ENCODE measurements at regions not wholly inside any gene's neighbourhood (a gene's known extent, or its start where the extent isn't known, plus 50 kb on each side); places are given as distances from the start of the nearest gene placed in this dataset.
A peak's percentile ranks its signal among the peaks of the same experiment; 100 is the strongest.

DNA sequence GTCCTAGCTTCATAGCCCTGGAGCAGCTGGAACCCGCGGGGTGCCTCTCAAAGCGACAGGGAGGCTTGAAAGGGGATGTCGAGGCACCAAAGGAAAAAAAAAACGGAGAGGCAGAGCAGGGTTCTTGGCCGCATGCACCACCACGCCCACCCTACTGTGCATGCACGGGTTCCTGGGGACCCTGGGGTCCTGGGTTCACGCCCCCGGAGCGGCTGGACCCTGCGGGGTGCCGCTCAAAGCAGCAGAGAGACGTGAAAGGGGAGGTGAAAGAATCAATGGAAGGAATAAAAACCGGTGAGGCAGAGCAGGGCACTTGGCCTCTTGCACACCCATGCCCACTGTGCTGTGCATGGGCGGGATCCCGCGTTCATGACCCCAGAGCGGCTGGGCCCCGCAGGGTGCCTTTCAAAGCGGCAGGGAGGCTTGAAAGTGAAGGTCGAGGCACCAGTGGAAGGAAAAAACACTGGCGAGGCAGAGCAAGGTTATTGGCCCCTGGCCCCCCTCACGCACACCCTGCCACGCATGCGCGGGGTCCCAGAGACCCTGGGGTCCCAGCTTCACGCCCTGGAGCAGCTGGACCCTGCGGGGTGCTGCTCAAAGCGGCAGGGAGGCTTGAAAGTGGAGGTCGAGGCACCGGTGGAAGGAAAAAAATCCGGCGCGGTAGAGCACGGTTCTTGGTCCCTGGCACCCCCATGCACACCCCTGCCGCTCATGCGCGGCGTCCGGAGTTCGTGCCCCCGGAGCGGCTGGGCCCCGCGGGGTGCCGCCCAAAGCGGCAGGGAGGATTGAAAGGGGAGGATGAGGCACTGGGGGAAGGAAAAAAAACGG, 318.5 kb downstream of the ALG10 start:
- TF ChIP-seq JUND (IDR thresholded peaks at IDR 0.05; ENCODE audit: low read depth), result no peak
- no peak for DNase-seq (ENCODE audit: low read depth in 1 of 2, low spot score in 1 of 2)

DNA sequence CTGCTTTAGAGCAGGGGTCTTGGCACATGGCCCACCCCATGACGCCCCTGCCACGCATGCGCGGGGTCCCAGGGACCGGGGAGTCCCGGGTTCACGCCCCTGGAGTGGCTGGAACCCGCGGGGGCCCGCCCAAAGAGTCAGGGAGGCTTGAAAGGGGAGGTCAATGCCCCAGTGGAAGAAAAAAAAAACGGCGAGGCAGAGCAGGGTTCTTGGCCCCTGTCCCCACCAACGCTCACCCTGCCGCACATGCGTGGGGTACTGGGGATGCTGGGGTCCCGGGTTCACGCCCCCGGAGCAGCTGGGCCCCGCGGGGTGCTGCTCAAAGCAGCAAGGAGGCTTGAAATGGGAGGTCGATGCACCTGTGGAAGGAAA, 319.1 kb downstream of the ALG10 start:
- in situ Hi-C loops (cut with HindIII; ENCODE audit: low pct_unique_long_range_greater_than_20kb, low sequenced_read_pairs), result no loop called here

More for the DNA sequence above, 318.5 kb downstream of the ALG10 start:
- in situ Hi-C loops (cut with HindIII; ENCODE audit: low pct_unique_long_range_greater_than_20kb, low sequenced_read_pairs), result no loop called here

DNA sequence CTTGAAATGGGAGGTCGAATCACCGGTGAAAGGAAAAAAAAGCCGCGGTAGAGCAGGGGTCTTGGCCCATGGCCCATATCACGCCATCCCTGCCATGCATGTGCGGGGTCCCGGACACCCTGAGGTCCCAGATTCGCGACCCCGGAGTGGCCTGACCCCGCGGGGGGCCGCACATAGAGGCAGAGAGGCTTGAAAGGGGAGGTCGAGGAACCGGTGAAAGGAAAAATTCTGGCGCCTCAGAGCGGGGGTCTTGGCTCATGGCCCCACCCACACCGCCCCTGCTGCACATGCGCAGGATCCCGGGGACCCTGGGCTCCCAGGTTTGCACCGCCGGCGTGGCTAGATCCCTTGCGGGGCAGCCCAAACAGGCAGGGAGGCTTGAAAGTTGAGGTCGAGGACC, 319.8 kb downstream of the ALG10 start:
- in situ Hi-C loops (cut with HindIII; ENCODE audit: low pct_unique_long_range_greater_than_20kb, low sequenced_read_pairs), result no loop called here
- no peak for DNase-seq (ENCODE audit: low read depth in 1 of 2, low spot score in 1 of 2)
- no peak for TF ChIP-seq JUND (IDR thresholded peaks at IDR 0.05; ENCODE audit: low read depth)

More for the DNA sequence above, 319.1 kb downstream of the ALG10 start:
- DNase-seq (ENCODE audit: low read depth in 1 of 2, low spot score in 1 of 2), result no peak
- no peak for TF ChIP-seq JUND (IDR thresholded peaks at IDR 0.05; ENCODE audit: low read depth)

DNA sequence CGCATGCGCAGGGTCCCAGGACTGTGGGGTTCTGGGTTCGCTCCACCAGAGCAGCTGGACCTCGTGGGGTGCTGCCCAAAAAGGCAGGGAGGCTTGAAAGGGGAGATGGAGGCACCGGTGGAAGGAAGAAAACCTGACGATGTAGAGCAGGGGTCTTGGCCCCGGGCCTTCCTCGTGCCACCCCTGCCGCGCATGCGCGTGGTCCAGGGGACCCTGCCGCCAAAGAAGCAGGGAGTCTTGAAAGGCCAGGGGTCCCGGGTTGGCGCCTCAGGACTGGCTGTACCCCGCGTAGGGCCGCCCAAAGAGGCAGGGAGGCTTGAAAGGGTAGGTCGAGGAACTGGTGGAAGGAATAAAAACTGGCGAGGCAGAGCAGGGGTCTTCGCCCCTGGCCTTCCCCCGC, 321.0 kb downstream of the ALG10 start:
- in situ Hi-C loops (cut with HindIII; ENCODE audit: low pct_unique_long_range_greater_than_20kb, low sequenced_read_pairs), result no loop called here
- no peak for TF ChIP-seq JUND (IDR thresholded peaks at IDR 0.05; ENCODE audit: low read depth)
- DNase-seq (ENCODE audit: low read depth in 1 of 2, low spot score in 1 of 2), result no peak

DNA sequence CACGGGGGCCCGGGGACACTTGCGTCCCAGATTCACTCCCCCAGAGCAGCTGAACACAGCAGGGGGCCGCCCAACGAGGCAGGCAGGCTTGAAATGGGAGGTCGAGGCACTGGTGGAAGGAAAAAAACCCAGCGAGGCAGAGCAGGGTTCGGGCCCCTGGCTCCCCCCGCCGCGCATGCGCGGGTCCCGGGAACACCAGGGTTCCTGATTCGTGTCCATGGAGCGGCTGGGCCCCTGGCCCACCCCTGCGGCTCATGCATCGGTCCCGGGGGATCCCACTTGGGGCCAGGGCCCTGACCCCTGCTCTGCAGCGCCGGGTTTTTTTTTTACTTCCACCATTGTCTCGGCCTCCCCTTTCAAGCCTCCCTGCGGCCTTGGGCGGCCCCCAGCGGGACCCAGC, 321.5 kb downstream of the ALG10 start:
- no peak for TF ChIP-seq JUND (IDR thresholded peaks at IDR 0.05; ENCODE audit: low read depth)
- in situ Hi-C loops (cut with HindIII; ENCODE audit: low pct_unique_long_range_greater_than_20kb, low sequenced_read_pairs), result no loop called here
- no peak for DNase-seq (ENCODE audit: low read depth in 1 of 2, low spot score in 1 of 2)

DNA sequence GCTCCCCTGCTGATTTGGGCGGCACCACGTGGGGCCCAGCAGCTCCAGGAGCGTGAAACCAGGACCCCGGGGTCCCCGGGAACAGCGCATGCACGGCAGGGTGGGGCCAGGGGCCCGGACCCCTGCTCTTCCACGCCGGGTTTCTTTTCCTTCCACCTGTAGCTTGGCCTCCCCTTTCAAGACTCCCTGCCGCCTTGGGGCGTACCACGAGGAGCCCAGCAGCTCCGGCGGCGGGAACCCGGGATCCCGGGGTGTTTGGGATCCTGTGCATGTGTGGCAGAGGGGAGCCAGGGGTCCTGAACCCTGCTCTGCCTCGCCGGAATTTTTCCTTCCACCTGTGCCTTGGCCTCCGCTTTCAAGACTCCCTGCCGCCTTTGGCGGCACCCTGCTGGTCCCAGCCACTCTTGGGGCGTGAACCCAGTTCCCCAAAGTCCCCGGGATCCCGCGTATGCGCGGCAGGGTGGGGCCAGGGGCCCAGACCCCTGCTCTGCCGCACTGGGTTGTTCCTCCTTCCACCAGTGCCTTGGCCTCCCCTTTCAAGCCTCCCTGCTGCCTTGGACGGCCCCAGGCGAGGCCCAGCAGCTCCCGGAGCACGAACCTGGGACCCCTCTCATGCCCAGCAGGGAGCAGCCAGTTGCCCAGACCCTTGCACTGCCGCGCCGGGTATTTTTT, 322.7 kb downstream of the ALG10 start:
- in situ Hi-C loops (cut with HindIII; ENCODE audit: low pct_unique_long_range_greater_than_20kb, low sequenced_read_pairs), result no loop called here
- no peak for DNase-seq (ENCODE audit: low read depth in 1 of 2, low spot score in 1 of 2)

DNA sequence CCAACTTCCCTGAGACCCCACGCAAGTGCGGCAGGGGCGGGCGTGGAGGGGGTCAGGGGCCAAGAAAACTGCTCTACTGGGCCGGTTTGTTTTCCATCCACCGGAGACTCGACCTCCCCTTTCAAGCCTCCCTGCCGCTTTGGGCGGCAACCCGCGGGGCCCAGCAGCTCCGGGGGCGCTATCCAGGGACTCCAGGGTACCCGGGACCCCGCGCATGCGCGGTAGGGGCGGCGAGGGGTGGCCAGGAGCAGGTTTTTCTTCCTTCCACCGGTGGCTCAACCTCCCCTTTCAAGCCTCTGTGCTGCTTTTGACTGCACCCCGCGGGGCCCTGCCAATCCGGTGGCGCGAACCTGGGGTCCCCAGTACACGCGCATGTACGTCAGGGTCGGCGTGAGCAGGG, 323.5 kb downstream of the ALG10 start:
- in situ Hi-C loops (cut with HindIII; ENCODE audit: low pct_unique_long_range_greater_than_20kb, low sequenced_read_pairs), result no loop called here
- peak in 1 of 2 experiments; percentile 50 for DNase-seq (ENCODE audit: low read depth in 1 of 2, low spot score in 1 of 2)
- TF ChIP-seq JUND (IDR thresholded peaks at IDR 0.05; ENCODE audit: low read depth), result no peak

More for the DNA sequence above, 322.7 kb downstream of the ALG10 start:
- no peak for TF ChIP-seq JUND (IDR thresholded peaks at IDR 0.05; ENCODE audit: low read depth)

DNA sequence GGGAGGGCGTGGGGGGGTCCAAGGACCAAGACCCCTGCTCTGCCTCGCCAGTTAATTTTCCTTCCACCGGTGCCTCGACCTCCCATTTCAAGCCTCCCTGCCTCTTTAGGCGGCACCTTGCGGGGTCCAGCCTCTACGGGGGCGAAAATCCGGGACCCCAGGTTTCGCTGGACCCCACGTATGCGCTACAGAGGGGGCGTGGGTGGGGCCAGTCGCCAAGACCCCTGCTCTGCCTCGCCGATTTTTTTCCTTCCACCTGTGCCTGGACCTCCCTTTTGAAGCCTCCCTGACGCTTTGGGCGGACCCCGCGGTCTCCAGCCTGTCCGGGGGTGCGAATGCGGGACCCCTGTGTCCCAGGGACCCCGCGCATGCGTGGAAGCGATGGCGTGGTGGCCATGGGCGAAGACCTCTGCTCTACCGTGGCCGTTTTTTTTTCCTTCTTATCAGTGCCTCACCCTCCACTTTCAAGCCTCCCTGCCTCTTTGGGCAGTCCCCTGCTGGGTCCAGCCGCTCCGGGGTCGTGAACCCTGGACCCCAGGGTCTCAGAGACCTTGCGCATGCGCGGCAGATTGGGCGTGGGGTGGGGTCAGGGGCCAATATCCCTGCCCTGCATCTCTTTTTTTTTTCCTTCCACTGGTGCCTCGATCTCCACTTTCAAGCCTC, 324.2 kb downstream of the ALG10 start:
- TF ChIP-seq JUND (IDR thresholded peaks at IDR 0.05; ENCODE audit: low read depth), result no peak
- no peak for DNase-seq (ENCODE audit: low read depth in 1 of 2, low spot score in 1 of 2)
- in situ Hi-C loops (cut with HindIII; ENCODE audit: low pct_unique_long_range_greater_than_20kb, low sequenced_read_pairs), result no loop called here

DNA sequence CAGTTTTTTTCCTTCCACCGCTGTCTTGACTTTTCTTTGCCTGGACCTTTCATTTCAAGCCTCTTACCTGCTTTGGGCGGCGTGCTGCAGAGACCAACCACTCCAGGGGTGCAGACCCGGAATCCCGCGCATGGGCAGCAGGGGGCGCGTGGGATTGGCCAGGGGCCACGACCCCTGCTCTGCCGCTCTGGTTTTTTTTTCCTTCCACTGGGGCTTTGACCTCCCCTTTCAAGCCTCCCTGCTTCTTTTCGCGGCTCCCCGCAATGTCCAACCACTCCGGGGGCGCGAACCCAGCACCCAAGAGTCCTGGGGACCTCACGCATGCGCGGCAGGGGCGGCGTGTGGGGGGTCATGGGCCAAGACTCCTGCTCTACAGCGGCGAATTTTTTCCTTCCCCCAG, 325.1 kb downstream of the ALG10 start:
- no peak for TF ChIP-seq JUND (IDR thresholded peaks at IDR 0.05; ENCODE audit: low read depth)
- in situ Hi-C loops (cut with HindIII; ENCODE audit: low pct_unique_long_range_greater_than_20kb, low sequenced_read_pairs), result no loop called here
- DNase-seq (ENCODE audit: low read depth in 1 of 2, low spot score in 1 of 2), result peak; percentile 51 to 72

DNA sequence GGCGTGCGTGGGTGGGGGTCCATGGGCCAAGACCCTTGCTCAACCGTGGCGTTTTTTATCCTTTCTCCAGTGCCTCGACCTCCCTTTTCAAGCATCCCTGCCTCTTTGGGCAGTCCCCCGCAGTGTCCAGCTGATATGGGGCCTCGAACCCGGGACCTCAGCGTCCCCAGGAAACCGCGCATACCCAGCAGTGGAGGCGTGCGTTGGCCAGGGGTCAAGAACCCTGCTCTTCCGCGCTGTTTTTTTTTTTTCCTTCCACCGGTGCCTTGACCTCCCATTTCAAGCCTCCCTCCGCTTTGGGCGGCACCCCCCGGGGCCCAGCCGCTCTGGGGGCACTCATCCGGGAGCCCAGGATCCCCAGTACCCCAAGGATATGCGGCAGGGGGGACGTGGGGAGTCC, 325.8 kb downstream of the ALG10 start:
- no peak for TF ChIP-seq JUND (IDR thresholded peaks at IDR 0.05; ENCODE audit: low read depth)
- no peak for DNase-seq (ENCODE audit: low read depth in 1 of 2, low spot score in 1 of 2)
- in situ Hi-C loops (cut with HindIII; ENCODE audit: low pct_unique_long_range_greater_than_20kb, low sequenced_read_pairs), result no loop called here

DNA sequence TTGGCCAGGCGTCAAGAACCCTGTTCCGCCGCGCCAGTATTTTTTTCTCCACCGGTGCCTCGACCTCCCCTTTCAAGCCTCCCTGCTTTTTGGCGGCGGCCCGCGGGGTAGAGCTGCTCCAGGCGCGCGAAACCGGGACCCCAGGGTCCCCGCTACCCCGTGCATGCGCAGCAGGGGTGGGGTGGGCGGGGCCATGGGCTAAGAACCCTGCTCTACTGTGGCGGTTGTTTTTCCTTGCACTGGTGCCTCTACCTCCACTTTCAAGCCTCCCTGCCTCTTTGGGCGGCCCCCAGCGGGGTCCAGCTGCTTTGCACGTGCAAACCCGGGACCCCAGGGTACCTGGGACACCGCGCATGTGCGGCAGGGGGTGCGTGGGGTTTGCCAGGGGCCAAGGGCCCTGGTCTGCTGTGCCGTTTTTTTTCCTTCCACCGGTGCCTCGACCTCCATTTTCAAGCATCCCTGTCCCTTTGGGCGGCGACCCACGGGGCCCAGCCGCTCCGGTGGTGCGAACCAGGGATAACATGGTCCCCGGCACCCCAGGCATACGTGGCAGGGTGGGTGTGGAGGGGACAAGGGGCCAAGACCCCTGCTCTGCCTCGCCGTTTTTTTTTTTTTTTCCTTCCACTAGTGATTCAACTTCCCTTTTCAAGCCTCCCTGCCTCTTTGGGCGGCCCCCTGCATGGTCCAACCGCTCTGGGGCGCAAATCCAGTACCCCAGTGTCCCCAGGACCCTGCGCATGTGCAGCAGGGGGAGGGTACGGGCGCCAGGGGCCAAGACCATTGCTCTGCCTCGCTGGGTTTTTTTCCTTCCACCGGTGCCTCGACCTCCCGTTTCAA, 326.8 kb downstream of the ALG10 start:
- no peak for TF ChIP-seq JUND (IDR thresholded peaks at IDR 0.05; ENCODE audit: low read depth)
- in situ Hi-C loops (cut with HindIII; ENCODE audit: low pct_unique_long_range_greater_than_20kb, low sequenced_read_pairs), result no loop called here
- DNase-seq (ENCODE audit: low read depth in 1 of 2, low spot score in 1 of 2), result no peak

DNA sequence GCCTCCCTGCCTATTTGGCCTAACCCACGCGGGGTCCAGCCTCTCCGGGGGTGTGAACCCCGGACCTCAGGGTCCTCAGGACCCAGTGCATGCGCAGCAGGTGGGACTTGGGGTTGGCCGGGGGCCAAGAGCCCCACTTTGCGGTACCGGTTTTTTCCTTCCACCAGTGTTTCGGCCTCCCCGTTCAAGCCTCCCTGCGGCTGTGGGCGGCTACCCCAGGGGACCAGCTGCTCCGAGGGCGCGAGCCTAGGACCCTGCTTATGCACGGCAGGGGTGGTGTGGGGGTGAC, 327.3 kb downstream of the ALG10 start:
- in situ Hi-C loops (cut with HindIII; ENCODE audit: low pct_unique_long_range_greater_than_20kb, low sequenced_read_pairs), result no loop called here
- no peak for TF ChIP-seq JUND (IDR thresholded peaks at IDR 0.05; ENCODE audit: low read depth)
- no peak for DNase-seq (ENCODE audit: low read depth in 1 of 2, low spot score in 1 of 2)

Data from T47D (cell line).